ENCODE measurements at regions not wholly inside any gene's neighbourhood (a gene's known extent, or its start where the extent isn't known, plus 50 kb on each side); places are given as distances from the start of the nearest gene placed in this dataset.

DNA sequence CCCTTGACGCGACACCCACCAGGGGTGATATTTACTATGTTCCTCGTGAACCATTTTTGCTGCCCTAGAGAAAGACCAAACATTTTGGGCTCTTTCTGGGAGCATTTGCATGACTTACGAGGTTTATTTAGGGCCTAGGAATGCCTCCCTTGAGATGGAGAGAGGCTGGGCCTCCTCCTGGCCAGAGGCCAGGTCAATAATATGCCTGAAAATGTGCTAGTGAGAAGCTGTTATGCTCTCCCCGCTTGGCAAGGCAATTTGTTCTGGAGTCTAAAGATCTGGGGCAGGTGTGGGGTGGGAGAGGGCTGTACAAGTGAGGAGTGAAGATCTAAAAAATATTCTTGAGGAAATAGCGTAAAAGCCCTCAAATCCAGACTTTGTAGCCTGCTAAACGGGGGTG is 587.3 kb upstream of the CDH5 start:
- no peak for DNase-seq

DNA sequence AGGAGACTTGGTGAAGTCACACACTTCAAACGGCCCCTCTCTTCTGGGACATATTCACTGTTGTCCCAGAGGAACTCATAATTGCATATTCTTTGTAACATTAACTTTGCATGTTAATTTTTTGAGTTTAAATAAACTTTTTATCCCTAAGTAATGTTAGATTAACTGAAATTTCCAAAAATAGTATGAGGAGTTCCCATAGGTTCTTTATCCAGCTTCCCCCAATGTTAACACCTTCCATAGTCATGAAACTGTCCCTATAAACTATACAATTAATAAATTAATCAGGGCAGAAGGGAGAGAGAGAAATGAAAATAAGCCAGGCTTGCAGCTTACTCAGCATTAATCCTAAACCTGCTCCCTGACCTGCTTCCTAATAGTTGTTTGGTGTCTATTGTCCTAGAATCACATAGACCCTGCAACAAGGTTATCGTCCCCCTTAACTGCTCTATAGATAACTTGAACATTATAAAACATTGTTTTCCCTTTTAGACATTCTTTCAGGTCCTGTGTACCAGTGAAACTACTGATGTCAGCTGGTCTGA is 589.8 kb upstream of the CDH5 start:
- DNase-seq, result no peak

DNA sequence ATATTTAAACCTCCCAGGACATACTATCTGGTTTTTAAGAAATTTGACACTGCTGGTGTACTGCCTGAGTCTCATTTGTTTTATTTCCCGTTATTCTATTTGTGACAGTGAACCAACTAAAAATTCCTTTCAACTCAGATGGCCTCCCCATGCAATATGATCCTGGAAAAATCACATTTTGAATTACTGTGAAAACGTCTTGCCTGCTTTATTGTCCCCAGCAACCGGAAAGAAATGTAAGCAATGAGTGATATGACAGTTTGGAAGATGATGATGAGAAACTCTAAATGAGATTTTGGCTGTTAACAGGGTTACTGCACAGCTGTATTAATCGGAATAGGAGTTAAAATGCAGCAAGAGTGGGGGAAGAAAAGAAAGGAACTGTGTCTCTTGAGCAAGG is 590.7 kb upstream of the CDH5 start:
- DNase-seq, result no peak

DNA sequence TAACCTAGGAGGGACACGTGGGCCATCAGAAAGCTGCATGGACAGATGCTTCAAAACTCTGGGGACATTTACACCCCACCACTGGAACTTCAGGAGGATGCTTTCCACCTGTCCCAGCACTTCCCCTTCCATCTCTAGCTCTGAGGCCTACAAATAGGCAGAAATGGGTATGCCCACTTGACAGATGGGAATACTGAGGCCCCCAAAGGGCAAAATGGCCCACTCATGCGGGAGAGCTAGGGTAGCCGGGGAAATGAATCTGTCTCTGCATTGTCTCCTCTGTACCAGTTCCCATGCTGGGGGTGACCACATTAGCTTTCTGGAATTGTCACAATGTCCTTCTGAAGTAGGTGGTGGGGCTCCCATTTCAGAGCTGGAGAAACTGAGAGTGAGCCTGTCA is 592.1 kb upstream of the CDH5 start:
- no peak for DNase-seq

DNA sequence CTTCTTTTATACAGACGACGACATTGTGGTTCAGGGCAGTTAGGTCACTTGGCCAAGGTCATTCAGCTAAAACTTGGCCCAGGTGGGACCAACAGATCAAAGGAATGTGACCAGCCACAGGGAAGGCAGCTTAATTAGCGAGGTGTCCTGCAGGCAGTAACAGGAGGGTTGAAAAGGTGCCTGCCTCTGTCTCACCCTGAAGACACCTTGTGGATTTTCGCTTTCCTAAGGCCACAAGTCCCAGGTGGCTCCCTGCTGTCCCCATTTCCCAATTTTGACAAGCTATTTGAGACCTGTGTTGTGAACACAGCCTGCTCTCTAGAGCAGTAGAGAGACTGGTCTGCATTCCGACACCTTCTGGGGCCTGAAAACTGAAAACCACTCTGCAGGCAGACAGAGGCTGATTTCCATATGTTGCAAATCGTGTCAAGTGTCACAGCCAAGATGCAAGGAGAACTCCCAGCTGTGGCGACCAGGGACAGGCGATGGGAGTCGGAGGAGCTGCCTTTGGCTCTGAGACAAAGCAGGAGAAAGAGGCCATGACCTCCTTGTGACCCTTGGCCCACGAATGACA is 593.1 kb upstream of the CDH5 start:
- DNase-seq, result no peak

DNA sequence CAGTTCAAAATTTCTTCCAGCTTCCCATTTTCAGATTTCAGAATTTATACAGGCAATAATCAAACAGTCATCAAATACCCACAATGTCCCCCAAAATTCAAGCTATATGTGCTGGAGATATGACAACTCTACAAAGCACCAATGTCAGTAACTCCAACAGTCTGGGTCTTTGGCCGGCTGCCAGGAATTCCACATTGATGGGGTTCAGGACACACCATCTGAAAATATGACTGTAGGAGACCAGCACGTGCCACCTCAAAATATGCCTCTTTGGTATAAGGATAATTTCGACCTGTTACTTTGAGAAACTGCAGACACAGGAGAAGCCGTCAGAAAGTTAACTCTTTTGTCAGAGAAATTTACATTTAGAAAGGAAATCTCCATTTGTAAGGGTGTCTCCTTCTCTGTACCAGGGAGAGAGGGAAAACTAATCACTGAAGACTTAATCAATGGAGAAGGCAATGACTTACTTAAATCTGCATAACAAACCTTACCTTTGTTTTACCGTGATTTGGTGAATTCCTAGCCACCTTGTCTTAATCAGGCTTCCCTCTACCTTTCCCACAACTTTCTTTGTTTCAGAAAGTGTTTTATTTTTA is 594.3 kb upstream of the CDH5 start:
- no peak for DNase-seq

DNA sequence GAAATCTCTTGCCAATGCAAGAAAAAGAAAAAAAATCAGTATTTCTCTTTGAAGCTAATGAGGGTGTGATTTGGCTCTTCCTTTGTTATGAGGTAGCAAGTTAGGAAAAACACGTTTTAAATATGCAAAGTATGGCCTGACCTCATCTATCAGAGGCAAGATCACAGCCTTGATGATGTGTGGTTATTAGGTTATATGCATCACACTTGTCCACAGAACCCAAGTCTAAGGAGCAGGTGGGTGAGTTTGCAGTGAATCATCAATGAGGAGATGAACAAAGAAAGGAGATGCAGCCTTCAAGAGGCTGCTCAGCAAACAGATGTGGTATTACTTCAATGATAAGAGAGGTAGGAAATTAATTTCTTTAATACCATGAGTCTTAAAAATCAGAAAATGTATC is 594.8 kb upstream of the CDH5 start:
- DNase-seq, result no peak

DNA sequence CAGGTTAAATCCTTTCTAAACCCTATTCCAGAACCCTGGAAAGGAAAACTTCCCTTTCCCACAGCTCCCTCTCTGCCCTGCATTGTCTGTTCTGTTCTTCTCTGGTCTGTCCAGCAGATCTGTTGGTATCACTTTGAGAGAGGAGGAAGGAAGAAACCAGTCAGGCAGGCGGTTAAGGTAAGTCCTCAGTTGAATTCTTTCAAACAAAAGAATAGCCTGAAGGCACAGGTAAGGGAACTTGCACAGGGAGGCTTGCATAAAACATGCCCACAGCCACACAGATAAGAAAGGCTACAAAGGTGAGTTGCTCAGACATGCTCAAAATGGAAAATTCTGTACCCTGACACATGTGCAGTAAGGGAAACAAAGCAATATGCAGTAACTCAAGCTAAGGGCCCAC is 595.7 kb upstream of the CDH5 start:
- DNase-seq, result no peak

DNA sequence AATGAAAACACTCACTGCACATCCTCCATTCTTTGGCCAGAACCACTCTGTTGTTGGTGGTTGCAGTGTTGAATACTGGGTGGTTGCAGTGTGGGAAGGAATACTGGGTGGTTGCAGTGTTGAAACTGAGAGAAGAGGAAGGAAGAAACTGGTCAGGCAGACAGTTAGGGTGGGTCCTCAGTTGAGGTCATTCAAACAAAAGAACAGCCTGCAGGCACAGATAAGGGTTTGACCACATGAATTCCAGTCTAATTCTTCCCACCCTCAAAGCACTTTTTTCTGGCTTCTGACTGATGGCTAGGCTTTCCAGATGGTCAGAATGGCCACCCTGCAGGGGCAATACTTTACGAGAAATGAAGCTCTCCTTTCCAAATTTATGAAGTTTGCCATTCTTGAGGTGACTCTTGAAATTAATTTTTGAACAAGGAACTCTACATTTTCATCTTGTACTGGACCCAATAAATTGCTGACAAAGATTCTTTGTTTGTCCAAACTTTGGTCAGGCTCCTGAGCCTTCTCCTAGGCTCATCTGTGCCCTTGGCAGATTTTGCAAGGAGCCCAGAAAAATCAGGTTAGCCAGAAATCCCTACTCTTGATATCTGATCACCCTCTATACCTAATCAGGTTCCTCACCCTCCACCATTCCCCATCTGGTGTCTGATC is 596.6 kb upstream of the CDH5 start:
- no peak for DNase-seq

DNA sequence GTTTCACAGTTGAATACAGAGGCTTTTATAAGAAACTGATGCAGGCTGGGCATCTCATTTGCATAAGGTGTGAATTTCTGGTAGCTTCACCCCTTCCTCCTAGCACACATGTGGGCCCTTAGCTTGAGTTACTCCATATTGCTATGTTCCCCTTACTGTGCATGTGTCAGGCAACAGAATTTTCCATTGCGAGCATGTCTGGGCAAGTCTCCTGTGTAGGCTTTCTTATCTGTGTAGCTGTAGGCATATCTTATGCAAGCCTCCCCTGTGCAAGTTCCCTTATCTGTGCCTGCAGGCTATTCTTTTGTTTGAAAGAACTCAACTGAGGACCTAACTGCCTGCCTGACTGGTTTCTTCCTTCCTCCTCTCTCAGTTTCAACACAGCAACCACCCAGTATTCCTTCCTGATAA is 597.4 kb upstream of the CDH5 start:
- DNase-seq, result no peak

DNA sequence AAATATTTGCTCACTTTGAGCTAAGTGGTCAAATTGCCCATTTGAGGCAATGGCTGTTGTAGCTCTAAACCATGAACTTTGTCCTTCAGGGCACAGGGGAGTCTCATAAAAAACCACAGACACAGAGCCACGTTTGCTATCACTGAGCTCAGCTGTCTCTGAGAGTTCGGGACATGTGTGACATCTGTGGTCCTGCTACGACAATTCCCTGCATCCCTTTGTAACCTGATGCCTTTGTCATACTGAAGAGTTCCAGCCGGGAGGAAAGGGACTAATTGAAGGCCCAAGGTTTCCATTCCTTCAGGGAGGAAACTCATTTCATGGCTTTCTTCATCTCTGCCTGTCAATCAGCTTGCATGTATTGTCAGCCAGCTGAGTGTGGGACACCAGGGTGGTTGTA is 599.4 kb upstream of the CDH5 start:
- no peak for DNase-seq

DNA sequence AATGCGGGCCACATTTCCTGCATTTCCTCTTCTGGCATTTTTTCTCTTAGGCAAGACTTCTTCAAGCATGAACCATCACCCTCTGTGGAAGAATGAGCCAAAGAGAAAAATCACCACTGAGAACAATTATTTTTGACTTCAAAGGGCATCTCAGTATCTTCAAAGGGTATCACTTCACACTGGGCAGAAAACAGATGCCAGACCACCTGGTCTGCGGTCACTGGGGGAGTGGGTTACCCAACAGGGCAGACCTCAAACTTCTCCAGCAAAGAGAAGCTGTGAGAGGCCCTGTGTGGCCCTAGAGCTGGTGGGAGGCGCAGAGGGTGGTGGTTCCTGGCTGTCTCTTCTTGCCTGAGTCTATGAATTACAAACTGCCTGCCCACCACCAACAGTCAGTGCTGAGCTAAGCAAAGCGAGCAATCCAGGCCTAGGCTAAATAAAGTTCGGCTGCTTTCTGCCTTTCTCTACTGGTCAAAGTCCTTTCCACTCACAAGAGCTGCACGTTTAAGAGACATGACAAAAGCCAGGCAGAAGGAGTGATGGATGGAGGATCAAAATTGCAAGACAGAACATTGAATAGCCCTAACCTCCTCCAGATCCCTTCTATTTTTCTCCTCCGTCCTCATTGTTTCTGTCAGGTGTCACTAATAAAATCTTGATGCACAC is 602.7 kb upstream of the CDH5 start:
- no peak for DNase-seq

DNA sequence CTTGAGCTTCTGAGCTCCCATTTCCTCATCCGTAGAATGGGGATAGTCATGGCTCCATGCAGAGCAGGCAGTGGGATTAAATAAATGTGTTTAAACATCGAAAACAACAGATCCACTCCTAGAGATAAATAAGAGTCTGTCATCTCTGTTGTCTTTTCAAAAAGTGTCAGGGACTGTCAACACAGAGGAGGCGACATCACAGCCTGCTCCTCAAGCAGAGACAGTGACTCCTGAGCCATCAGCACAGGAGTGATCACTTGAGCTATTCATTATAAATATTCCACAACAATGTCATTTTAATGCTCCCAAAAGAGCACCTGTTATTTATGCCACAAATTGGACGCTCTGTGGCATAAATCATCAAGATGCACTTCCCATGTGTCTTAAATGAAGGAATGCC is 605.6 kb upstream of the CDH5 start:
- no peak for DNase-seq

DNA sequence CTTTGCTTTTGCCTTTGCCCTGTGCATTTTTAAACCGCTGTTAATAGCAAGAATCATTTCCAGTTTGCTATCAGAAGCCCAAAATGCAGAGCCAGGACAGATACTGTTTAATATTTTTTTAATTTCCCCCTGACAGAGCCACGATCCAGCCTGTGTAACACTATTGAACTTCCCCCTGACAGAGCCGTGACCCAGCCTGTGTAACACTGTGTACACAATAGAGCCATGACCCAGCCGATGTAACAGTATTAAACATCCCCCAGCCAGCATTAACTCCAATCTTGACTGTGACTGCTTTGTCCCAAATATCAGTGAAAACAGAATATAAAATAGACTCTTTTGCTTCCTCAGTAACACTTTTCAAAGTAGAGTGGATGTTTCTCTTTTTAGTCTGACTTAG is 607.9 kb upstream of the CDH5 start:
- DNase-seq, result no peak

DNA sequence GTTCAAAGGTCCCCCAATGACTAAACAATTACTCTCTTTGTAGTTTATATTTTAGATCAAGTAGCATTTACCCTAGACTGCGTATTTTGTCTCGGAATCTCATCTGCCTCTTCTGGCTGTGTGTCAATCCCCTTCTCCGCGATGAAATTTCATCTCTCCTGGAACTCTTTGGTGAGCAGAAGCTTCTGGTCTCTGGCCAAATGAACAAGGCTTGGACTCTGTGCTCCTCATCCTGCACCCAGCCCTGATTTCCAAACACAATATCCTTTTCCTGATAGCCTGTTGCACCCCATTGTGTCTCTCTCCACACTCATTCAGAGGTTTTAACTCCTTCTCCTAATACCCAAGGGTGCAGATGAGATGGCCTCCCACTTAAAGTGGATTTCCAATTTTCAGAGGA is 609.4 kb upstream of the CDH5 start:
- DNase-seq, result no peak

DNA sequence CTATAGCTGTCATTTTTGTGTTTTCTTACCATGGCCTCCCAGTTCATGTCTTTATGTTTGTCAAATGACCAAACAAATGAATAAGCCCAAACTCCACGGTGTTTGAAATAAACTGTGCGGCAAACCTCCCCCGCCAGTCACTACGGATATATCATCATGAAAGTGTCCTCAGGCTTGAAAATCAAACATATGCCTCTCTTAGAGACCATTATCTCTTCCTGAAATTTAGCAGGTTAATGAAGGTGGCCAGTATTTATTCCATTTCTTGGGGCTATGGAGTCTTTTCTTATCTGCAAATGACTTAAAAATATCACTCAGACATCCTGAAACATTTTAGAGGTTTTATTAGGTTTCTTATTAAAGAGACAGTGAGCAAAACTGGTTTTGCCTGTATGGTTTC is 610.3 kb upstream of the CDH5 start:
- DNase-seq, result no peak

DNA sequence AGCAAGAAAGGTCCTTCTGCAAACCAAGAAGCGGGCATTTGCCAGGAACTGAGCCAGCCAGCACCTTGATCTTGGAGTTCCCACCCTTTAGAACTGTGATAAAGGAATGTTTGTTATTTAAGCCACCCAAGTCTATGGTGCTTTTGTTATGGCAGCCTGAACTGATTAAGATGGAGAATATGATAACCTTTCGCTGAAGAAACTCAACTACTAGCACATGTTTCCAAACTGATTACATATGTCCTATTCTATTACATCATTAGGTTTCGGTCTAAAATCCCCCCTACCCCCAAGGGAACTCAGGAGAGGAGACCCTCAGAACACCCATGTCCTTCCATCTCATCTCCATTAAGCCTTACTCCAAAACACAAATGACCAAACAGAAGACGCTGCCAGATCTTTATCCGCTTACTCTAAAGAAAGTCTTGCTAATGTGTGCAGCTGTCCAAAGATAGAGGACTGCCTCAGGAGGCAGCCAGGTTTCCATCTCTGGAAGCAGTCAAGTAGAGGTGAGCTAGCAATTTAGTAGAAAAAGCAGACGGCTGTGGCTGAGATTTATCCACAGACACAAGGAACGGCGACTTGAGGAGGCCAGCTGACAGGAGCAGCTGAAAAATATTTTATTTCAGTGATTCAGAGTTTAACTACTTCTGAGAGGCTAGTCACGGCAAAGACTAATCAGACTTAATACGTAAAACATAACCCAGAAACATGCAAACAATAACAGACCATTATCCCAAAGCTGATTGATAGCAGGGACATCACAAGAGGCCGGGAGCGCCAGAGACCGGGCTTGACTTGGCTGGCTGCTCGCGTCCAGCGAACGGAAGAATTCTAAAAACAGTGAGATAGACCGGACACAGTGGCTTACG is 611.4 kb upstream of the CDH5 start:
- no peak for DNase-seq

DNA sequence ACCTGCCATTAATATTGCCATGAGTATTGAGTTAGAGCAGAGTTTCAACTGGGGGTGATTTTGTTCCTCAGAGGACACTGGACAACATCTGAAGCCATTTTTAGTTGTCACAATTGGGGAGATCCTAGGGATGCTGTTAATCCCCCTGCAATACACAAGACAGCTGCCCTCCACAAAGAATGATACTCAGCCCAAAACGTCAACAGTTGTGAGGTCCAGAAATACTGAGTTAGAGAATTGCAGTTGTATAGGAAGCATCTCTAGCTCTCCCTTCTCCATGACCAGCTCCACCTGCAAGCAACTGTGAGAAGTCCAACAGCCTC is 614.0 kb upstream of the CDH5 start:
- DNase-seq, result no peak

DNA sequence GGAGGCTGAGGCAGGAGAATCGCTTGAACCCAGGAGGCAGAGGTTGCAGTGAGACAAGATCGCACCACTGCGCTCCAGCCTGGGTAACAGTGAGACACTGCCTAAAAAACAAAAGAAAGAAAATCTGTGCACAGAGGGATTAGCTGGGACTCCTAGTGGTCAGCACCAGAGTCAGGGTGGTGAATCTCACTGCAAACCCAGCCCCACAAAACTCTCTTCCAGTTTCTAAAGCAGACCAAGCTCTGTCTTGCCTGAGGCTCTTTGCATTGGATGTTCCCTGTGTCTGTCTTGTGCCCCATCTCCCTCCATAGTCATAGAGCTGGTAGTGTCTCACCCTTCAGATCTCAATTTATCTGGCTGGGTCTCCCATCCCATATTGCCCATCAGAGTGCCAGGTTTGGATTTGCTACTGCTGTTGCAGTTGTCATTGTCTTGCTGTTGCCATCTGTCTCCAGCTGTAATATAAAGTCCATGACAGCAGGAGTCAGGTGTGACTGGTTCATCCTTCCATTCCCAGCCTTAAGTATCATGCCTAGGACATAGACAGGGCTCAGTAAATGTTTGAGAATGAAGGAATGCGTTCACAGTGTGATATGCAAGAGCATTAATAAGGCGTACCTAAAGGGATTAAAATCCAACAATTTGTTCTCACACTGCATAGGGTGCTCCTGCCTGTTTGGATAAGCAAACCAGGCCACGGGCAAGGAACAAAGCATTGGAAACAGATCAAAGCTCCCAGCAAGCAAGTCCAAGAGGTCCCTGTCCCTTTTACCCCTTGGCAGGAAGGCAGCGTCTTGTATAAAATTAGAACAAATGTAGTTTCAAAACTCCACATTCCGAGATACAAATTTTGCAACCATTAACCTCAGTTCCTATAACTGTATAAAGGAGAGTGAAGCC is 614.6 kb upstream of the CDH5 start:
- no peak for DNase-seq

DNA sequence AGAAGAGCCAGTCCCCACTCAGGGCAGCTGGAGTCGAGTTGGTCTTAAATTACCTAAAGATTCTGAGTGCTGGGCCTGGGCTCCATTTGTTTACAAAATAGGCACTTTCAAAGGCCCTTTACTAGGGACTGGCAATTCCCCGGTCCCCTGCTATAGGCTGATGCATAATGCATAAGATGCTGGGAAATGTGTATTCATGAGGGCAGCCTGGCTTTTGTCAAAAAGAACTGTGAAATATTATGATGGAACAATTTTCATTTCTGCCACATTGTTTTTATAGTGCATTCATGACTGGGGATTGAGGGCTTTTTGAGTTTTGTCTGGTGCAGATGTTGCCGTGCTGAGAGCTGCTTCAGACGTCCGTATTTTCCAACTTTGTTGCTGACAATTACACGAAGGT is 617.0 kb upstream of the CDH5 start:
- DNase-seq, result no peak

DNA sequence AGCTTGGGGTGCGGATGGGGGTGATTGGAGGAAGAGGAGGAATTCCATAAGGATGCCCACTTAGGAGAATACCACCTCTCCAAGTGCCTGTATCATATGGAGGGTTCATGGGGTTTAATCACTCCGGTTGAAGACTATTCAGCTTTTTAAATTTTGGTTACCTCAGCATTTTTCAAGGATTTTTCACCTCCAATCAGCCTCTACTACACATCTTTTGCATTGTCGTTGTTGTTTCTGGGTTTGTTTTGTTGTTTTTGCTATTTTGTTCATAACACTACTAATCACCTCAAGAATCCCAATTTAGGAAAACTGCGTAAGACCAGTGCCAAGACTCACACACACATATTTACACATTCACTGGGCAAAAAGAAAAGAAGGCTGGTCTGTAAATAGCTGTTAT is 619.5 kb upstream of the CDH5 start:
- no peak for DNase-seq

DNA sequence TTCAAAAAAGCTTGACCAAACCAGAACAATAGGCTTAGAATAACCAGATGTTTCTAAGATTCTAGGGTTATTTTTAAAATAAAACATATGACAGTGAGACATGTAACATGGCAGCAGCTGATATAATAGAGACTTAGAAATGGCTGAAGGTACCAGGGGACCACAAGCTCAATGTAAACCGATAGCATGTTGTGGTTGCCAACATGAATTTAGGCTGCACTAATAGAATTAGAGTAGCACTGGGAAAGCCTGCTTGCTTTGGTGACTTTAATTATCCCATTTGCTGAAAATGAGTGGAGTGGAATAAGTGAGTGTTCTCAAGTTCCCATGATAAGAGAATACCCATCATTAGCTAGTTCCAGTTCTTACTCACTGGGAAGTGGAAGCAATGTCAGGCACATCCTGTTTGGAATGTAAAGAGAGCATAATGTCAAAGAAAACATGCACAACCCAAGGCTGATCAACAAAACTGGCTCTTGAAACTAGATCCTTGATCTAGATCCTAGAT is 621.2 kb upstream of the CDH5 start:
- no peak for DNase-seq
